BJ (cell line): ENCODE measurements at regions not wholly inside any gene's neighbourhood (a gene's known extent, or its start where the extent isn't known, plus 50 kb on each side); places are given as distances from the start of the nearest gene placed in this dataset.
"Not testable (repeated sequence)": the region's sequence is repeated elsewhere in the genome, so short reads cannot be mapped to it uniquely, and the experiment has no call there.

Experiments used
- CTCF ChIA-PET: fragments of 350-600 bp; formaldehyde crosslinking; extraction: SDS; loops from one replicate; lab custom pipeline; 2021; ENCODE audit warnings: antibody characterized with exemption, inconsistent platforms; lab: Yijun Ruan, JAX
- POLR2A ChIA-PET: fragments of 300-600 bp; sonication (Branson Sonifier 250); formaldehyde crosslinking; extraction: SDS; loops from one replicate; lab custom pipeline; 2021; ENCODE audit warnings: antibody characterized with exemption; lab: Charles Lee
- DNase-seq: peaks from one replicate; pipeline ENCODE4 v3.0.0-alpha.2; 2011; ENCODE audit warnings: low read depth
- H3K27me3 ChIP-seq: 2 replicates; pipeline ENCODE4 v1.6.0; 2011; ENCODE audit warnings: low read length; ENCODE audit not compliant: control insufficient read depth, insufficient read depth
- H3K36me3 ChIP-seq: 2 replicates; pipeline ENCODE4 v1.5.1; 2011; ENCODE audit warnings: low read length; ENCODE audit not compliant: control insufficient read depth, insufficient read depth
- H3K4me3 ChIP-seq: 2 replicates; pipeline ENCODE4 v1.5.1; 2011; ENCODE audit warnings: low read depth, mild to moderate bottlenecking, control low read depth, low read length
- CTCF ChIP-seq: IDR thresholded peaks from 2 replicates; pipeline ENCODE4 v1.5.1; 2011; ENCODE audit warnings: low read depth, mild to moderate bottlenecking, control low read depth, inconsistent platforms, low read length, moderate library complexity; ENCODE audit not compliant: insufficient read depth

DNA sequence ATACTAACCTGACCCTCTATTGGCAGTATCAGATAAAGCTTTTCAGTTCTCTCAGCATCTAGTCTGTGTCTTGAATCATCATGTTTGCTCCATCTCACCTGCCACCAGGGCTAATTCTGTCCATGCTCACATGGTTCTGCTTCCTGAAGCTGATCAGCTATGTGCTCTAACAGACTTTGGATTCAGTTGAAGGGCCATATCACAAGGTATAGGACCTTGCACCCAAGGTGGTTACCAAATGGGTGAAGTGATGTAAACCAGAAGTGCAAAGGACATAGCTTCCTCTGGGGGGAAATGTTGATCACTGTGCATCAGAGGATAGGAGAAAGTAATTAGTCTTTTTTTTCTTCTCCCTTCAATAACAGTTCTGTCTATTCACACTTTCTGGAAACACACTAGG is 417.0 kb upstream of the ANO5 start:
- CTCF ChIA-PET, result no interaction called here

GRCh38 chr11:21783954-21784353 is 408.9 kb upstream of the ANO5 start:
- CTCF ChIA-PET, result interaction anchor here (0.8 kb wide), 1 partner anchor 17 kb away, joined by 3 read pairs; no protein-coding TSS in a partner anchor
- no peak for DNase-seq
- TF ChIP-seq CTCF, result no peak
- Histone ChIP-seq H3K36me3 (no peaks in the 10 kb centered on the region), H3K4me3 (no peak overlapping the region), H3K27me3 (no peaks in the 10 kb centered on the region)
- POLR2A ChIA-PET, result no interaction called here

More for the DNA sequence above, 417.0 kb upstream of the ANO5 start:
- Histone ChIP-seq H3K4me3 (no peak overlapping the region), H3K27me3 (no peaks in the 10 kb centered on the region), H3K36me3 (no peaks in the 10 kb centered on the region)
- TF ChIP-seq CTCF, result no peak
- POLR2A ChIA-PET, result no interaction called here
- no peak for DNase-seq

GRCh38 chr11:21785351-21785750 is 407.5 kb upstream of the ANO5 start:
- POLR2A ChIA-PET, result no interaction called here
- CTCF ChIA-PET, result no interaction called here

DNA sequence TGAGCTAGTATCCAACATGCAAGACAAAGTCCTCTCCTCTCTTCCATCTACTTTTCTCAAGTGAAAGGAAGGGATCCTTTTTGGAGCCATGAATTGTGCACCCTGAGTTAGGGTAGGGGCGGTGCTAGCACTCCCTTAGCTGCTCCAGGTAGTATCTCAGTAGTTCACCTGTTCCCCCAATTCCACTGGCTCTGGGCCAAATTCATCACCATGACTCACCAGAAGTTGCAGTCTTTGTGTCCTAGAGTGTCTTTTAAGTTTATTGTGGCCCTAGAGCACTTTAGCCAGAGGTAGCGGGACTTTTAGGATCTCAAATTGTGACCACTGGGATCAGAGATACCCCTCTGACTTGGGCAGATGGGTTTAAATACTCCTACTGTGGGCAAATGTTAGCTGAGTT is 398.6 kb upstream of the ANO5 start:
- ChIA-PET POLR2A (no interaction called here), CTCF (no interaction called here)
- no peak for TF ChIP-seq CTCF
- Histone ChIP-seq H3K27me3 (no peaks in the 10 kb centered on the region), H3K4me3 (no peak overlapping the region), H3K36me3 (no peaks in the 10 kb centered on the region)
- DNase-seq, result no peak

More at GRCh38 chr11:21785351-21785750, 407.5 kb upstream of the ANO5 start:
- H3K36me3 ChIP-seq, result no peaks in the 10 kb centered on the region
- TF ChIP-seq CTCF, result no peak
- no peak overlapping the region for H3K4me3 ChIP-seq
- no peak for DNase-seq
- no peaks in the 10 kb centered on the region for H3K27me3 ChIP-seq

DNA sequence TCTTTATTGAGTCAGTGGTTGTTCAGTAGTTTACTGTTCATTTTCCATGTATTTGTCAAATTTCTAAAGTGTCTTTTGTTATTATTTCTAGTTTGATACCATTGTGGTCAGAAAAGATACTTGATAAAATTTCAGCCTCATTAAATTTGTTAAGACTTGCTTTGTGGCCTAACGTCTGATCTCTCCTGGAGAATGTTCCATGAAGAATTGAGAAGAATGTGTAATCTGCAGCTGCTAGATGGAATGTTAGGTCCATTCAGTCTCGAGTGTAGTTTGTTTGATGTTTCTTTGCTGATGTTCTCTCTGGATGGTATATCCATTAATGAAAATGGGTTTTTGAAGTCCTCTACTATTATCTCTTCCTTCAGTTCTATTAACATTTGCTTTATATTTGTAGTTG is 394.7 kb upstream of the ANO5 start:
- ChIA-PET CTCF (no interaction called here), POLR2A (no interaction called here)
- DNase-seq, result no peak

GRCh38 chr11:21804523-21804922 is 388.4 kb upstream of the ANO5 start:
- H3K27me3 ChIP-seq, DNase-seq, H3K4me3 ChIP-seq, H3K36me3 ChIP-seq, CTCF ChIA-PET, POLR2A ChIA-PET: not testable (repeated sequence)

More for the DNA sequence above, 394.7 kb upstream of the ANO5 start:
- H3K36me3 ChIP-seq, result no peaks in the 10 kb centered on the region
- TF ChIP-seq CTCF, result no peak
- H3K27me3 ChIP-seq, result no peaks in the 10 kb centered on the region
- H3K4me3 ChIP-seq, result no peak overlapping the region
